Common myeloid progenitor, CD34-positive (primary cell): ENCODE measurements at regions not wholly inside any gene's neighbourhood (a gene's known extent, or its start where the extent isn't known, plus 50 kb on each side); places are given as distances from the start of the nearest gene placed in this dataset.

Source experiments
- CTCF ChIA-PET: fragments of 350-600 bp; sonication (Branson Sonifier 250); formaldehyde crosslinking; loops from one replicate; lab custom pipeline; 2021; ENCODE audit warnings: antibody characterized with exemption; lab: Charles Lee
- POLR2A ChIA-PET: fragments of 350-600 bp; sonication (Branson Sonifier 250); formaldehyde crosslinking; loops from one replicate; lab custom pipeline; 2021; ENCODE audit warnings: antibody characterized with exemption; lab: Charles Lee
- DNase-seq, 3 donors: peaks; one replicate each; pipeline versions ENCODE4 v3.0.0 to v3.0.0-alpha.2; 2013
- H3K27ac ChIP-seq, 2 experiments: 1 replicate in 1 of 2; 2 replicates in 1 of 2; pipeline ENCODE4 v1.7.0; 2013; ENCODE audit warnings: inconsistent platforms in 2 of 2, low read length in 2 of 2, mild to moderate bottlenecking in 2 of 2, low read depth in 1 of 2, moderate library complexity in 1 of 2; ENCODE audit not compliant: severe bottlenecking in 2 of 2, insufficient read depth in 1 of 2, poor library complexity in 1 of 2
- H3K27me3 ChIP-seq, 5 experiments: replicated peaks in 2 of 5; 1 replicate in 3 of 5; 2 replicates in 2 of 5; pipeline versions ENCODE4 v1.6.1 to v1.7.0; 2013; ENCODE audit warnings: low read length in 4 of 5, mild to moderate bottlenecking in 2 of 5, moderate library complexity in 2 of 5, inconsistent platforms in 1 of 5; ENCODE audit not compliant: insufficient read depth in 5 of 5, control insufficient read depth in 4 of 5
- H3K36me3 ChIP-seq, 4 experiments: 1 replicate in 2 of 4; 2 replicates in 2 of 4; pipeline versions ENCODE4 v1.6.1 to v1.7.0; 2013; ENCODE audit warnings: low read length in 3 of 4, control low read depth in 1 of 4, mild to moderate bottlenecking in 1 of 4; ENCODE audit not compliant: control insufficient read depth in 4 of 4, insufficient read depth in 4 of 4
- H3K4me1 ChIP-seq, 4 experiments: 1 replicate in 3 of 4; 2 replicates in 1 of 4; pipeline versions ENCODE4 v1.6.1 to v1.7.1; 2013; ENCODE audit warnings: low read length in 3 of 4, mild to moderate bottlenecking in 3 of 4, control low read depth in 1 of 4, inconsistent platforms in 1 of 4, moderate library complexity in 1 of 4; ENCODE audit not compliant: control insufficient read depth in 4 of 4, insufficient read depth in 4 of 4; ENCODE audit errors: control extremely low read depth in 1 of 4
- H3K4me3 ChIP-seq, 7 experiments: 1 replicate in 4 of 7; 2 replicates in 3 of 7; pipeline versions ENCODE4 v1.5.1 to v1.7.0; 2013; ENCODE audit warnings: mild to moderate bottlenecking in 7 of 7, low read length in 6 of 7, moderate library complexity in 6 of 7, inconsistent platforms in 2 of 7, low read depth in 2 of 7, control low read depth in 1 of 7; ENCODE audit not compliant: insufficient read depth in 4 of 7, control insufficient read depth in 1 of 7; ENCODE audit errors: extremely low read depth in 1 of 7
- H3K9me3 ChIP-seq, 5 experiments: 1 replicate in 4 of 5; 2 replicates in 1 of 5; pipeline versions ENCODE4 v1.6.1 to v1.7.1; 2013; ENCODE audit warnings: low read length in 4 of 5, mild to moderate bottlenecking in 2 of 5, inconsistent platforms in 1 of 5, low read depth in 1 of 5, moderate library complexity in 1 of 5; ENCODE audit not compliant: control insufficient read depth in 4 of 5, insufficient read depth in 2 of 5; ENCODE audit errors: control extremely low read depth in 1 of 5
- WGBS: methylation state at CpG from one replicate; pipeline ENCODE4 v1.1.5; 2013; ENCODE audit not compliant: insufficient coverage; 5-methylcytosine and 5-hydroxymethylcytosine counted together

DNA sequence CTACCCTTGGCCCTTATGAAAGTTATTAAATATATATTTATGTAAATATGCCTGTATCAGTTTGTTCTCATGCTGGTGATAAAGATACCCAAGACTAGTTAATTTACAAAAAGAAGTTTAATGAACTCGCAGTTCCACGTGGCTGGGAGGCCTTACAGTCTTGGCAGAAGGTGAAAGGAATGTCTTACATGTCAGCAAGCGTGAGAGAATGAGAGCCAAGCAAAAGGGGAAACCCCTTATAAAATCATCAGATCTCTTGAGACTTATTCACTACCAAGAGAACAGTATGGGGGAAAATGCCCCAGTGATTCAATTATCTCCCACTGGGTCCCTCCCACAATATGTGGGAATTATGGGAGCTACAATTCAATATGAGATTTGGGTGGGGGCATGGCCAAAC is 506.0 kb upstream of the ATXN8OS start:
- DNase-seq, result no peak
- no peaks in the 10 kb centered on the region for H3K27me3 ChIP-seq
- no CpG with 5 or more reads among the region's 3 CpGs for WGBS
- CTCF ChIA-PET, result no interaction called here
- H3K4me1 ChIP-seq, result no peaks in the 10 kb centered on the region
- no peak overlapping the region for H3K4me3 ChIP-seq
- POLR2A ChIA-PET, result no interaction called here
- peaks cover 0 to 2% (median 0%) of the 10 kb centered on the region in 5 experiments for H3K9me3 ChIP-seq
- no peak overlapping the region for H3K27ac ChIP-seq
- no peaks in the 10 kb centered on the region for H3K36me3 ChIP-seq

DNA sequence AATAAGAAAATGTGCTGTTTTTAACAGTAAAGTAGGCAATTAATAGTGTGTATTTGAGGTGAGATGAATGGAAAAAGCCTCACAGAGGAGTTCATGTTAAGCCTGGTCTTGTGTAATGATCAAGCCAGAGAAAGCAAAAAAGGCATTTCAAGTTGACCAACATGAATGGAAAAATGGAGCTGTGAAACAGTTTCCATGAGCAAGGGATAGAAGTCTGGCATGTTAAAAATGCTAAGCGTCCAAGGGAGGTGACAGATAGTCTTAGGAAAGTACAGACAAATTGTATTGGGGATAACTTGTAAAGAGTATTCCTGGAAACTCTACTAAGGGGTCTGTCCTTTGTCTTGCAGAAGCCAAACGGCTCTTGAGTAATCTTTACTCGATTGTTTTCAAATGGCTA is 506.8 kb upstream of the ATXN8OS start:
- ChIA-PET CTCF (no interaction called here), POLR2A (interaction anchor here (0.7 kb wide), 1 partner anchor 34 kb away, joined by 3 read pairs; no protein-coding TSS in a partner anchor)
- Histone ChIP-seq H3K9me3 (peaks cover 0 to 2% (median 0%) of the 10 kb centered on the region in 5 experiments), H3K36me3 (no peaks in the 10 kb centered on the region), H3K4me3 (no peak overlapping the region), H3K4me1 (no peaks in the 10 kb centered on the region), H3K27me3 (no peaks in the 10 kb centered on the region), H3K27ac (no peak overlapping the region)
- WGBS, result 100% methylated on average over 1 of the region's 3 CpGs
- no peak for DNase-seq

DNA sequence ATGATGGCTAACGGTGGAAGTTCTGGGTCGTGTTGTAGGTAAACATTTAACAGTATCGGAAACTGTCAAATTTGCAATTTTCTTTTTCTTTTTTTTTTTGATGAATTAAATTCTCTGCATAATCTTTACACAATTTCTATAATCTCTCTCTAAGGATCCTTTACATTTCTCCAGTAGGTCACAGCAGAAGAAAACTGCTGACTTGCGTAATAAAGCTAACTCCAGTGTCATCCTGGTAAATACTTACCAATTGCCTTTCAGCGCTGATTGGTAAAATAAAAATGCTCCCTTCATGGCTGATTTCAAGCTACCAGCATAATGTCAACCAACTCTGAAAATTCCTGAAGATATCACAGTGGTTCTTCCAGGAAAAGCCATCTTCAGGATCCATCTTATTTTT is 510.5 kb upstream of the ATXN8OS start:
- WGBS, result 100% methylated on average over 3 of the region's 5 CpGs

DNA sequence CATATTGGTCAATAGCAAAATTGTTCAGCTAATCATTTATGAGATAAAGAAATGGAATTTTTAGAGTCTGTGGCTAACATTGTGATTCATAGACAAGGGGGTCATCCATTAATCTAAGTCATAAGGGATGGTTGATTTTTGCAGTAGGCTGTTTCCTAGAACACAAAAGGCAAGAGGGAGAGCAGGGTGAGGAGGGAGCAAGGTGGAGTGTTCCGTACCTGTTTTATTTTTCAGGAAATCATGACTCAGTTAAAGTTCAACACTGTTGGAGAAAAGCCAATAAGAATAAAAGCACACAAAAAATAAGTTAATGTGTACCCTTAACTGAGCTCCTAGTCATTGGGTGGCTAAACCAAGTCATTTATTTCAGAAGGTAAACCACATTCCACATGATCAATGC is 512.4 kb upstream of the ATXN8OS start:
- CTCF ChIA-PET, result no interaction called here
- Histone ChIP-seq H3K4me1 (no peaks in the 10 kb centered on the region), H3K9me3 (no peaks in the 10 kb centered on the region), H3K4me3 (no peak overlapping the region), H3K36me3 (no peaks in the 10 kb centered on the region), H3K27me3 (no peaks in the 10 kb centered on the region), H3K27ac (no peak overlapping the region)
- no peak for DNase-seq
- WGBS, result no CpG with 5 or more reads among the region's 1 CpG
- POLR2A ChIA-PET, result no interaction called here

More for the DNA sequence above, 510.5 kb upstream of the ATXN8OS start:
- no peak for DNase-seq
- Histone ChIP-seq H3K4me3 (no peak overlapping the region), H3K27ac (no peak overlapping the region), H3K4me1 (no peaks in the 10 kb centered on the region), H3K9me3 (no peaks in the 10 kb centered on the region), H3K27me3 (no peaks in the 10 kb centered on the region), H3K36me3 (no peaks in the 10 kb centered on the region)
- ChIA-PET CTCF (no interaction called here), POLR2A (no interaction called here)

DNA sequence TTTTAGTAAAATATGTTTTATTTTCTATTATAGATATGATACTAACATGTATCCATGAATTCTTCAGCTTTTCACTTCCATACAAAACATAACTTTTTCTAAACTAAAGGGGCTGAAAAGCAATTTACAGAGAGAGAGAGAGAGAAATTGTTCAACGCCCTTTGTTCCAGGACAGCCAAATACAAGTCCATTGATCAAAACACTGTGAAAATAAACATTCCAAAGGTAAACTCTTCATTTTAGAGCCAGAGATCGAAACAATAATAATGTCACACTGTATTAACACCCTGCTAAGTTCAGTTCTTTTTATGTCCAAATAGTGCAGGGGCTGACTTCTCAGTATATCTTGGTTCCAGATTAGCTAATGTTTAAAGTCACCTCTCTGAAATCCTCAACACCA is 516.2 kb upstream of the ATXN8OS start:
- H3K27me3 ChIP-seq, result no peaks in the 10 kb centered on the region
- no peak overlapping the region for H3K4me3 ChIP-seq
- DNase-seq, result no peak
- no peaks in the 10 kb centered on the region for H3K4me1 ChIP-seq
- WGBS, result no CpG with 5 or more reads among the region's 2 CpGs
- no peaks in the 10 kb centered on the region for H3K9me3 ChIP-seq
- no peaks in the 10 kb centered on the region for H3K36me3 ChIP-seq
- no peak overlapping the region for H3K27ac ChIP-seq
- ChIA-PET CTCF (no interaction called here), POLR2A (no interaction called here)

DNA sequence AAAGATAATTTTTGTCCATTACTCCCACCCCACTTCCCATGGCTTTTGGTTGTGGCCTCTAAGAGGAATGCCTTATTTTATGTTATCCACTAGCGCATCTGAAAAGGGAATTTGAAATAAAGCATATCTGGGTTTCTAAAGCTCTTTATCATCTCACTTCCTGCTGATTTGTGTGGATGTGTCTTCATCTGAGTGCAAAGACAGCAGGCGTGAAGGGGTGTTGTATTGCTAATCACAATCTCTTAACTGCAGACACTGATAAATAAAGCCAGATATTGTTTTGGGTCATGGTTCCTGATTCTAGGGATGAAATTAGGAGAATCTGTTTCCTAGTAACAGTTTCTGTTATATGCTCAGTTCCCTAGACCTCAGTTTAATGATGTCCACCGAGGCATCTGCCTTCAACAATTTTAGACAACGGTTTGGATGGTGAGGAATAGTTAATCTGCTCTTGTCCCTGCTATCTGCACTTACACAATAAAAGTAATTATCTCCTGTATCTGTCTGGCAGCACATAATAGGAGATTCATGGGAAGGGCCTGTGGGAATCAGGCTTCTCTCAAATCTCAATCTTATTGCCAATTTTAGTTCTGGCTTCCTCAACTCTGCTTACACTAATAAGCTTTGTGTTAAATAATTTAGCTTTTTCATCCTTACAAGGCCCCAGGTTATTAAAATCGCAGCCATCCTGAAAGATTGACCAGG is 517.9 kb upstream of the ATXN8OS start:
- no CpG with 5 or more reads among the region's 5 CpGs for WGBS
- CTCF ChIA-PET, result no interaction called here
- POLR2A ChIA-PET, result no interaction called here

DNA sequence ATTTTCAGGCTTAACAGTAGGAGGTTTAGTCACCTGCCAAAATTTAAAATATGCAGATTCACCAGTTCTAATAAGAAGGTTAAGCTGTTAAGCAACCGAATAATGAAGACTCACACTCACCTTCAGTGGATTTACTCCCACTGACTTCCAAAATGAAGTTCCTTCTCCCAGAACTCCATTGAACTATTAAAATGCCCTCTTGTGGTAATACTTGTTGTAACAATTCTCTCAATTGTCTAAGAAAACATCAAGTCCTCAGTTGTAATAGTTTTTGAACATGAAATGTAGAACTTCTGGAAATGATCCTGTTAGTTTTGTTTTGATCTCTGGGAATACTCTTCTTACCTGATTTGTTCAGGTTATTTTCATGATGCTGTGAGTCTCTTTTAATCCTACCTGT is 522.0 kb upstream of the ATXN8OS start:
- Histone ChIP-seq H3K4me1 (no peaks in the 10 kb centered on the region), H3K4me3 (no peak overlapping the region), H3K36me3 (no peaks in the 10 kb centered on the region), H3K27ac (no peak overlapping the region), H3K27me3 (no peaks in the 10 kb centered on the region), H3K9me3 (no peaks in the 10 kb centered on the region)
- 83% methylated on average over 1 of the region's 1 CpG for WGBS
- CTCF ChIA-PET, result no interaction called here
- POLR2A ChIA-PET, result no interaction called here
- no peak for DNase-seq

More for the DNA sequence above, 517.9 kb upstream of the ATXN8OS start:
- Histone ChIP-seq H3K4me1 (no peaks in the 10 kb centered on the region), H3K9me3 (no peaks in the 10 kb centered on the region), H3K4me3 (no peak overlapping the region), H3K36me3 (no peaks in the 10 kb centered on the region), H3K27me3 (no peaks in the 10 kb centered on the region), H3K27ac (no peak overlapping the region)
- DNase-seq, result no peak
